SW 1271 (cell line): ENCODE measurements at regions not wholly inside any gene's neighbourhood (a gene's known extent, or its start where the extent isn't known, plus 50 kb on each side); places are given as distances from the start of the nearest gene placed in this dataset.
"Not testable (repeated sequence)": the region's sequence is repeated elsewhere in the genome, so short reads cannot be mapped to it uniquely, and the experiment has no call there.

Experiments
- DNase-seq, 2 experiments: peaks; one replicate each; lab custom pipeline; 2025; lab: John Stamatoyannopoulos, UW

GRCh38 chr6:119960456-119960855 is 610.9 kb upstream of the MAN1A1 start:
- no peak for DNase-seq

GRCh38 chr6:119960036-119960435 is 610.5 kb upstream of the MAN1A1 start:
- DNase-seq: no peak

GRCh38 chr6:119957195-119957594 is 607.6 kb upstream of the MAN1A1 start:
- DNase-seq: no peak

- no peak for DNase-seq
These were observed 603.1 kb upstream of the MAN1A1 start for GRCh38 chr6:119952696-119953095.

GRCh38 chr6:119950681-119951080 is 601.1 kb upstream of the MAN1A1 start:
- no peak for DNase-seq

- DNase-seq: no peak
These were observed 592.7 kb upstream of the MAN1A1 start for GRCh38 chr6:119942078-119942752.

GRCh38 chr6:119938752-119939151 is 589.2 kb upstream of the MAN1A1 start:
- no peak for DNase-seq

- DNase-seq: no peak
These were observed 585.3 kb upstream of the MAN1A1 start for GRCh38 chr6:119934816-119935215.

GRCh38 chr6:119929121-119929520 is 579.6 kb upstream of the MAN1A1 start:
- DNase-seq: no peak

- DNase-seq: not testable (repeated sequence)
These were observed 575.3 kb upstream of the MAN1A1 start for GRCh38 chr6:119924888-119925287.

GRCh38 chr6:119922814-119923213 is 573.3 kb upstream of the MAN1A1 start:
- no peak for DNase-seq

GRCh38 chr6:119921491-119922010 is 572.0 kb upstream of the MAN1A1 start:
- no peak for DNase-seq

- no peak for DNase-seq
These were observed 567.6 kb upstream of the MAN1A1 start for GRCh38 chr6:119917186-119917585.

- no peak for DNase-seq
These were observed 566.4 kb upstream of the MAN1A1 start for GRCh38 chr6:119915971-119916370.

GRCh38 chr6:119908157-119908556 is 558.6 kb upstream of the MAN1A1 start:
- DNase-seq: no peak

- no peak for DNase-seq
These were observed 553.1 kb upstream of the MAN1A1 start for GRCh38 chr6:119902681-119903080.

GRCh38 chr6:119896806-119897205 is 547.2 kb upstream of the MAN1A1 start:
- no peak for DNase-seq

- no peak for DNase-seq
These were observed 546.1 kb upstream of the MAN1A1 start for GRCh38 chr6:119895626-119896025.

- no peak for DNase-seq
These were observed 545.2 kb upstream of the MAN1A1 start for GRCh38 chr6:119894811-119895210.

GRCh38 chr6:119891644-119892043 is 542.1 kb upstream of the MAN1A1 start:
- no peak for DNase-seq

- no peak for DNase-seq
These were observed 541.6 kb upstream of the MAN1A1 start for GRCh38 chr6:119891206-119891605.

GRCh38 chr6:119890470-119890869 is 540.9 kb upstream of the MAN1A1 start:
- no peak for DNase-seq

GRCh38 chr6:119887666-119888065 is 538.1 kb upstream of the MAN1A1 start:
- DNase-seq: no peak

GRCh38 chr6:119881416-119881815 is 531.9 kb upstream of the MAN1A1 start:
- DNase-seq: no peak
